ENCODE measurements at regions not wholly inside any gene's neighbourhood (a gene's known extent, or its start where the extent isn't known, plus 50 kb on each side); places are given as distances from the start of the nearest gene placed in this dataset.

GRCh38 chr2:6423157-6423556, 442.6 kb downstream of the CMPK2 start:
- Histone ChIP-seq H2AFZ (no peak overlapping the region), H3K9me2 (replicated peaks; ENCODE audit: insufficient read depth) (no peaks in the 10 kb centered on the region), H3K4me3 (no peak overlapping the region), H3K27ac (peak overlapping the region; percentile 58), H3K4me2 (no peak overlapping the region), H3K4me1 (ENCODE audit: insufficient read depth) (peaks cover 4% of the 10 kb centered on the region), H3K27me3 (no peaks in the 10 kb centered on the region), H3K9me3 (ENCODE audit: low read depth) (no peaks in the 10 kb centered on the region), H3K79me2 (no peaks in the 10 kb centered on the region), H3K36me3 (replicated peaks; ENCODE audit: insufficient read depth, low read depth) (no peaks in the 10 kb centered on the region), H4K20me1 (ENCODE audit: insufficient read depth, poor library complexity, severe bottlenecking) (no peaks in the 10 kb centered on the region)
- DNase-seq (ENCODE audit: low spot score) = no peak
- WGBS (ENCODE audit: low lambda C conversion rate, missing lambda C conversion rate) = 50% methylated on average over 1 of the region's 1 CpG
- TF ChIP-seq, protein P1, sequence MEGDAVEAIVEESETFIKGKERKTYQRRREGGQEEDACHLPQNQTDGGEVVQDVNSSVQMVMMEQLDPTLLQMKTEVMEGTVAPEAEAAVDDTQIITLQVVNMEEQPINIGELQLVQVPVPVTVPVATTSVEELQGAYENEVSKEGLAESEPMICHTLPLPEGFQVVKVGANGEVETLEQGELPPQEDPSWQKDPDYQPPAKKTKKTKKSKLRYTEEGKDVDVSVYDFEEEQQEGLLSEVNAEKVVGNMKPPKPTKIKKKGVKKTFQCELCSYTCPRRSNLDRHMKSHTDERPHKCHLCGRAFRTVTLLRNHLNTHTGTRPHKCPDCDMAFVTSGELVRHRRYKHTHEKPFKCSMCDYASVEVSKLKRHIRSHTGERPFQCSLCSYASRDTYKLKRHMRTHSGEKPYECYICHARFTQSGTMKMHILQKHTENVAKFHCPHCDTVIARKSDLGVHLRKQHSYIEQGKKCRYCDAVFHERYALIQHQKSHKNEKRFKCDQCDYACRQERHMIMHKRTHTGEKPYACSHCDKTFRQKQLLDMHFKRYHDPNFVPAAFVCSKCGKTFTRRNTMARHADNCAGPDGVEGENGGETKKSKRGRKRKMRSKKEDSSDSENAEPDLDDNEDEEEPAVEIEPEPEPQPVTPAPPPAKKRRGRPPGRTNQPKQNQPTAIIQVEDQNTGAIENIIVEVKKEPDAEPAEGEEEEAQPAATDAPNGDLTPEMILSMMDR (IDR thresholded peaks at IDR 0.05; ENCODE audit: poor library complexity) = no peak
- TF ChIP-seq EZH2 (IDR thresholded peaks at IDR 0.05; ENCODE audit: borderline replicate concordance) (no peak), EZH2phosphoT487 (IDR thresholded peaks at IDR 0.05; ENCODE audit: low read depth, severe bottlenecking, unreplicated experiment) (no peak)

- H3K4me1 ChIP-seq (ENCODE audit: insufficient read depth) = peaks cover 4% of the 10 kb centered on the region
- no peaks in the 10 kb centered on the region for H3K79me2 ChIP-seq
- no peaks in the 10 kb centered on the region for H3K36me3 ChIP-seq (replicated peaks; ENCODE audit: insufficient read depth, low read depth)
- no peak overlapping the region for H3K4me3 ChIP-seq
- H3K9me3 ChIP-seq (ENCODE audit: low read depth) = no peaks in the 10 kb centered on the region
- peak overlapping the region; percentile 58 for H3K27ac ChIP-seq
- H2AFZ ChIP-seq = no peak overlapping the region
- no peaks in the 10 kb centered on the region for H3K27me3 ChIP-seq
- H3K4me2 ChIP-seq = no peak overlapping the region
- DNase-seq (ENCODE audit: low spot score) = no peak
- no peaks in the 10 kb centered on the region for H4K20me1 ChIP-seq (ENCODE audit: insufficient read depth, poor library complexity, severe bottlenecking)
- H3K9me2 ChIP-seq (replicated peaks; ENCODE audit: insufficient read depth) = no peaks in the 10 kb centered on the region
- 29% methylated on average over 6 of the region's 6 CpGs for WGBS (ENCODE audit: low lambda C conversion rate, missing lambda C conversion rate)
- no peak for TF ChIP-seq EZH2 (IDR thresholded peaks at IDR 0.05; ENCODE audit: borderline replicate concordance)
- no peak for TF ChIP-seq EZH2phosphoT487 (IDR thresholded peaks at IDR 0.05; ENCODE audit: low read depth, severe bottlenecking, unreplicated experiment)
- TF ChIP-seq, protein P1 (IDR thresholded peaks at IDR 0.05; ENCODE audit: poor library complexity) = no peak
Measured at GRCh38 chr2:6423944-6424343, 441.8 kb downstream of the CMPK2 start.

GRCh38 chr2:6425032-6425431, 440.7 kb downstream of the CMPK2 start:
- H4K20me1 ChIP-seq (ENCODE audit: insufficient read depth, poor library complexity, severe bottlenecking) = no peaks in the 10 kb centered on the region
- no peak overlapping the region for H3K4me3 ChIP-seq
- no peak overlapping the region for H2AFZ ChIP-seq
- 64% methylated on average over 3 of the region's 3 CpGs for WGBS (ENCODE audit: low lambda C conversion rate, missing lambda C conversion rate)
- no peak overlapping the region for H3K4me2 ChIP-seq
- H3K9me2 ChIP-seq (replicated peaks; ENCODE audit: insufficient read depth) = no peaks in the 10 kb centered on the region
- H3K4me1 ChIP-seq (ENCODE audit: insufficient read depth) = peaks cover 4% of the 10 kb centered on the region
- no peaks in the 10 kb centered on the region for H3K9me3 ChIP-seq (ENCODE audit: low read depth)
- no peaks in the 10 kb centered on the region for H3K36me3 ChIP-seq (replicated peaks; ENCODE audit: insufficient read depth, low read depth)
- H3K27ac ChIP-seq = no peak overlapping the region
- H3K79me2 ChIP-seq = no peaks in the 10 kb centered on the region
- no peaks in the 10 kb centered on the region for H3K27me3 ChIP-seq
- no peak for DNase-seq (ENCODE audit: low spot score)
- TF ChIP-seq, protein P1 (IDR thresholded peaks at IDR 0.05; ENCODE audit: poor library complexity) = no peak
- no peak for TF ChIP-seq EZH2 (IDR thresholded peaks at IDR 0.05; ENCODE audit: borderline replicate concordance)
- TF ChIP-seq EZH2phosphoT487 (IDR thresholded peaks at IDR 0.05; ENCODE audit: low read depth, severe bottlenecking, unreplicated experiment) = no peak

Measured in hepatocyte (in vitro differentiated cells).